ENCODE measurements at regions not wholly inside any gene's neighbourhood (a gene's known extent, or its start where the extent isn't known, plus 50 kb on each side); places are given as distances from the start of the nearest gene placed in this dataset.

GRCh38 chr6:89028774-89029173, 51.8 kb upstream of the PNRC1 start:
- DNase-seq (ENCODE audit: low spot score), result no peak

- no peak for DNase-seq (ENCODE audit: low spot score)
Measured at GRCh38 chr6:89027756-89028155, 52.8 kb upstream of the PNRC1 start.

- DNase-seq (ENCODE audit: low spot score), result no peak
Measured at GRCh38 chr6:89026151-89026550, 54.4 kb upstream of the PNRC1 start.

GRCh38 chr6:89025633-89026032, 54.9 kb upstream of the PNRC1 start:
- DNase-seq (ENCODE audit: low spot score), result no peak

GRCh38 chr6:89024456-89024855, 56.1 kb upstream of the PNRC1 start:
- DNase-seq (ENCODE audit: low spot score), result peak; percentile 49

- DNase-seq (ENCODE audit: low spot score), result no peak
Measured at GRCh38 chr6:89023591-89024441, 56.7 kb upstream of the PNRC1 start.

GRCh38 chr6:89022798-89023197, 57.8 kb upstream of the PNRC1 start:
- DNase-seq (ENCODE audit: low spot score), result no peak

- DNase-seq (ENCODE audit: low spot score), result no peak
Measured at GRCh38 chr6:89021629-89022028, 58.2 kb upstream of the RNGTT start.

- DNase-seq (ENCODE audit: low spot score), result no peak
Measured at GRCh38 chr6:89015971-89016370, 52.6 kb upstream of the RNGTT start.

GRCh38 chr6:89013438-89013837, 50.0 kb upstream of the RNGTT start:
- no peak for DNase-seq (ENCODE audit: low spot score)

Measured in H4 (cell line).